22Rv1 (cell line): ENCODE measurements at regions not wholly inside any gene's neighbourhood (a gene's known extent, or its start where the extent isn't known, plus 50 kb on each side); places are given as distances from the start of the nearest gene placed in this dataset.
"Not testable (repeated sequence)": the region's sequence is repeated elsewhere in the genome, so short reads cannot be mapped to it uniquely, and the experiment has no call there.

Experiments
- H3K27ac ChIP-seq: fragments of 450-650 bp; 2 replicates; pipeline ENCODE4 v1.5.1; 2017
- ZFX ChIP-seq: fragments of 450-650 bp; IDR thresholded peaks from 2 replicates; pipeline ENCODE4 v1.6.1; 2017; ENCODE audit warnings: antibody characterized with exemption, borderline replicate concordance
- TF ChIP-seq, protein P1 (sequence below): fragments of 450-650 bp; IDR thresholded peaks from 2 replicates; pipeline ENCODE4 v1.5.1; 2017; ENCODE audit warnings: mild to moderate bottlenecking

DNA sequence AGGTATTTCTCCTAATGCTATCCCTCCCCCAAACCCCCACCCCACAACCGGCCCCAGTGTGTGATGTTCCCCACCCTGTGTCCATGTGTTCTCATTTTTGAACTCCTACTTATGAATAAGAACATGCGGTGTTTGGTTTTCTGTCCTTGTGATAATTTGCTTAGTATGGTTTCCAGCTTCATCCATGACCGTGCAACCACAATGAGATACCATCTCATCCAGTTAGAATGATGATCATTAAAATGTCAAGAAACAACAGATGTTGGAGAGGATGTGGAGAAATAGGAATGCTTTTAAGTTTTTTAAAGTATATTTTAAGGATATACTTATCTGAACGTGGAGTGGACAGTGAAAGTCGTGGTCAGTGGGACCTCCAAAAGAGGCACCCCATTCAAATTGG lies 745.0 kb upstream of the AMELY start:
- TF ChIP-seq, protein P1, sequence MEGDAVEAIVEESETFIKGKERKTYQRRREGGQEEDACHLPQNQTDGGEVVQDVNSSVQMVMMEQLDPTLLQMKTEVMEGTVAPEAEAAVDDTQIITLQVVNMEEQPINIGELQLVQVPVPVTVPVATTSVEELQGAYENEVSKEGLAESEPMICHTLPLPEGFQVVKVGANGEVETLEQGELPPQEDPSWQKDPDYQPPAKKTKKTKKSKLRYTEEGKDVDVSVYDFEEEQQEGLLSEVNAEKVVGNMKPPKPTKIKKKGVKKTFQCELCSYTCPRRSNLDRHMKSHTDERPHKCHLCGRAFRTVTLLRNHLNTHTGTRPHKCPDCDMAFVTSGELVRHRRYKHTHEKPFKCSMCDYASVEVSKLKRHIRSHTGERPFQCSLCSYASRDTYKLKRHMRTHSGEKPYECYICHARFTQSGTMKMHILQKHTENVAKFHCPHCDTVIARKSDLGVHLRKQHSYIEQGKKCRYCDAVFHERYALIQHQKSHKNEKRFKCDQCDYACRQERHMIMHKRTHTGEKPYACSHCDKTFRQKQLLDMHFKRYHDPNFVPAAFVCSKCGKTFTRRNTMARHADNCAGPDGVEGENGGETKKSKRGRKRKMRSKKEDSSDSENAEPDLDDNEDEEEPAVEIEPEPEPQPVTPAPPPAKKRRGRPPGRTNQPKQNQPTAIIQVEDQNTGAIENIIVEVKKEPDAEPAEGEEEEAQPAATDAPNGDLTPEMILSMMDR, result no peak
- no peak for TF ChIP-seq ZFX
- H3K27ac ChIP-seq, result no peak overlapping the region

DNA sequence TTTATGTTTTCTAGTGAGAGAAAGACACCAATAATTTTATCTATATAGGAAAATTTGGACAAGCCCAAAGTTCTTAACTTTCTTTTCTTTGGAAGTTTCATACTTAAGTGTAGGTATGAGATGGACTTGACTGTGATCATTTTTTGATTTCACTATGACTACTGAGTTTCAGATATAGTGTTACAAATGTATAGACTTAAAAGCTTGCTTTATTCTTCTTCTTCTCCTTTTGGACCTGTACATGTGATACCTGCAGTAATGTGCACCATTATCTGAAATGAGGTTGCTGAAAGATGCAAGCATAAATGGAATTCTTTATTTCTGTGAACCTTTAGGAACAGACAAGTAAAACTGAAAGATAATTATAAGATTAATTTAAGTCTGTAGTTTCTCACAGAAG lies 743.4 kb upstream of the AMELY start:
- TF ChIP-seq ZFX, result no peak
- TF ChIP-seq, protein P1, result no peak

DNA sequence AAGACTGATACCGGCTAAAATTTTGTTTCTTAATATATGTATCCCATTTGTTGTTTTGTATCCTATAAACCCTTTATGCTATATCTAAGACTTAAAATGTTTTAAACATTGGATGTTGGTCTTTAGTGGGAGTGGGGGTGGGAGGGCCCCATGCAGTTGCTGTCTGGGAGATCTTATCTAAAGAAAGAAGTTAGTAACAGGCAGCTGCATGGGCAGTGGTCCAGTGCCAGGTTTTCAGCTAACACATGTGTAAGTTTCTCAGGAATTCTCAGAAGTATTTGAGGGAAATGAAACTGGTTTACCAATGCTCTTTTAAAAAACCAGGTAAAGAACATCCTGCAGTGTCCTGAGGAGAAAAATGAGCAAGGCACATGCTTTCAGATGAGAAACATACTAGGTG lies 738.3 kb upstream of the AMELY start:
- not testable (repeated sequence) for H3K27ac ChIP-seq

More for the DNA sequence above, 743.4 kb upstream of the AMELY start:
- no peak overlapping the region for H3K27ac ChIP-seq
